MM.1S (cell line): ENCODE measurements at regions not wholly inside any gene's neighbourhood (a gene's known extent, or its start where the extent isn't known, plus 50 kb on each side); places are given as distances from the start of the nearest gene placed in this dataset.

Experiments
- EZH2phosphoT487 ChIP-seq: fragments of 300-600 bp; sonication (generic); IDR thresholded peaks from 2 replicates; pipeline ENCODE4 v1.6.1; 2018; ENCODE audit warnings: antibody characterized with exemption, low read length
- TF ChIP-seq, protein P1 (sequence below): fragments of 300-600 bp; sonication (generic); IDR thresholded peaks from 2 replicates; pipeline ENCODE4 v1.5.1; 2016; ENCODE audit warnings: antibody characterized with exemption, low read length, mixed read lengths

DNA sequence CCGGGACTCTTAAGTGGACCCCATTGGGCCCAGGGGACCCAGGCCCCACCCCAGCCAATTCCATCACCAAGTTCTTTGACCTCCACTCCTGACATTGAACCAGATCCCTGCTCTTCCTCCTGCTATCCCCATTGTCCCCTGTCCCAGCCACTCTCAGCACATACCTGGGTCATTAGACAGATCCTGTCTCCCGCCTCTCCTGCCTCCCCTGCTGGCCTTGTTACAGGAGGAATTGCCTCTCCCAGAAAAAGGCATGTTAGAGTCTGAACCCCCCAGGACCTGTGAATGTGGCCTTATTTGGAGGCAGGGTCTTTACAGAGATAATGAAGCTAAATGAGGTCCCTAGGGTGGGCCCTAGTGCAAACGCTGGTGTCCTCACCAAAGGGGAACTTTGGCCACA, 301.9 kb downstream of the NPHP4 start:
- TF ChIP-seq, protein P1, sequence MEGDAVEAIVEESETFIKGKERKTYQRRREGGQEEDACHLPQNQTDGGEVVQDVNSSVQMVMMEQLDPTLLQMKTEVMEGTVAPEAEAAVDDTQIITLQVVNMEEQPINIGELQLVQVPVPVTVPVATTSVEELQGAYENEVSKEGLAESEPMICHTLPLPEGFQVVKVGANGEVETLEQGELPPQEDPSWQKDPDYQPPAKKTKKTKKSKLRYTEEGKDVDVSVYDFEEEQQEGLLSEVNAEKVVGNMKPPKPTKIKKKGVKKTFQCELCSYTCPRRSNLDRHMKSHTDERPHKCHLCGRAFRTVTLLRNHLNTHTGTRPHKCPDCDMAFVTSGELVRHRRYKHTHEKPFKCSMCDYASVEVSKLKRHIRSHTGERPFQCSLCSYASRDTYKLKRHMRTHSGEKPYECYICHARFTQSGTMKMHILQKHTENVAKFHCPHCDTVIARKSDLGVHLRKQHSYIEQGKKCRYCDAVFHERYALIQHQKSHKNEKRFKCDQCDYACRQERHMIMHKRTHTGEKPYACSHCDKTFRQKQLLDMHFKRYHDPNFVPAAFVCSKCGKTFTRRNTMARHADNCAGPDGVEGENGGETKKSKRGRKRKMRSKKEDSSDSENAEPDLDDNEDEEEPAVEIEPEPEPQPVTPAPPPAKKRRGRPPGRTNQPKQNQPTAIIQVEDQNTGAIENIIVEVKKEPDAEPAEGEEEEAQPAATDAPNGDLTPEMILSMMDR: no peak
- TF ChIP-seq EZH2phosphoT487: no peak
